GDM1 (cell line): ENCODE measurements at regions not wholly inside any gene's neighbourhood (a gene's known extent, or its start where the extent isn't known, plus 50 kb on each side); places are given as distances from the start of the nearest gene placed in this dataset.

ENCODE experiments used
- DNase-seq: peaks from one replicate; lab custom pipeline; 2025; lab: John Stamatoyannopoulos, UW

DNA sequence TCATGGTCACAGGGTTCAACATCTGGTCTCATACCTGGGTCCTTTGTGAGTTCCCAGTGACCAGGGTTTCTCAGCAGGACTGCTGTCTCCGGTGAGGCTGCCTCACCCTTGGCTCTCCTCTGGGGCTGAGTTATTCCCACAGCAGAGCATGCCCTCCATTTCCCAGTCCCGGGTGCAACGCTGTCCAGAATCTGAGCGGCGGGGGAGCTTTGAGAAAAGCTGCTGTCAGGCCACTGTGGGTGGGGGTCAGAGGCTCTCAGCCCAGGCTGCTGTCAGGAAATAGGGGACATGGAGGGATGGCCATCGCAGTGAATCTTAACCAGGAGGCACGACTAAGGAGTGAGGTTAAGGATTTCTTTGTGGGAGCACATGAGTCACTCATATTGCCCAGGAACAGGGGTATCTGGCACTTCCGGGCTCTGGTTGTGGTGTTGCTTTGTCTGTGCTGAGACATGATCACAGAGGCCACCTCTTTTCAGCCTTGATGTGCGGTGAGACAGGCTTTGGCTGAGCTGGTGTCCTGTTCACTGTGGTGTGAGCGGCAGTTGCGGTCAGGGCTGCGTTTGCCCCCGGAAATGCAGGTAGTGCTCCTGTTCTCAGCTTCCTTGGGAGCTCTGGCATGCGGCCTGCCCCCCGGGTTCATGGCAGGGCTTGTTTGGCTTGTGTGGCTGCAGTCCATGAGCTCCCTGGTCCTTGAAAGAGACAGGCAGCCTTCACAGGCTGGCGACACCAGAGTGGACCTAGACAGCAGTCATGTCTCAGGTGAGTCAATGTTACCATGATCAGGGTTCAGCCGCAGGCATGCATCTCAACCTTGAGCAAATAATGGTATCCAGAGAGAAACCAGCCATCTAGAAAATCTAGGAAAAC lies 310.7 kb upstream of the MYT1L start:
- DNase-seq = no peak

DNA sequence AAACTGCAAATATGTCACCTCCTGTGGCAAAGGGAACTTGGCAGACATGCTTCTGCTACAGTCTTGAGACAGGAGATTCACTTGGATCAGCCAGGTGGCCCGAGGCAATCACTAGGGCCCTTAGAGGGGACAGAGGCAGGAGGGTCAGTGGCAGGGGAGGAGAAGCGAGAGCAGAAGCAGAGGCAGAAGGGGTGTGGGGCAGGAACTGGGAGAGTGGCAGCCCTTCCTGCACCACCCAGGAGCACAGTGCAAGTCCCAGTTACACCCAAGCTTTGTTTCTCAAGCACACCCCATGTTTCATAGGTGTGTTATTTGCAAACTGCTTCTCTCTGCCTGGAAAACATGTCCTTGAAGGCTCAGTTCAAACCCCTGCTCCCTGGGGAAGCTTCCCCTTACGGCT lies 309.7 kb upstream of the MYT1L start:
- no peak for DNase-seq

DNA sequence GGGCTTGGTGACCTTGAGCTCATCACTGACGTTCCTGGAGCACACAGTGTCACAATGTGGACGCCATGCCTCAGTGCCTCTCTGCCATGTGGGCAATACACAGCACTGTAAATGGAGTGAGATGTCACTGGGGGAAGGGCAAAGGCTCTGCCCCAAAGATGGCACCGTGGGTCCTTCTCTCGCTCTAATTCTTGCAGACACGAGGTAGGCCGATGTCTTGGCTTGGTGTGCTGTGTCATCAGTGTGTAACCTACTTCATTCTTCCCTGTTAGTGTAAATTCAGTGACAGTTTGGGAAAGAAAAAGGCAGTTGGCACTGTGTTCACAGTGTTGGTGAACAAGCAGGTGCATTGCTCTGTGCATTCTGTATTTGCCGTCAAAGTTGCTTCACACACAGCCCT lies 309.3 kb upstream of the MYT1L start:
- DNase-seq = no peak

- DNase-seq = no peak
Measured at GRCh38 chr2:2639251-2640139, 308.4 kb upstream of the MYT1L start.

GRCh38 chr2:2638547-2639220 lies 307.6 kb upstream of the MYT1L start:
- no peak for DNase-seq

- DNase-seq = no peak
Measured at GRCh38 chr2:2636813-2637212, 305.7 kb upstream of the MYT1L start.

- DNase-seq = no peak
Measured at GRCh38 chr2:2635025-2635528, 304.0 kb upstream of the MYT1L start.

DNA sequence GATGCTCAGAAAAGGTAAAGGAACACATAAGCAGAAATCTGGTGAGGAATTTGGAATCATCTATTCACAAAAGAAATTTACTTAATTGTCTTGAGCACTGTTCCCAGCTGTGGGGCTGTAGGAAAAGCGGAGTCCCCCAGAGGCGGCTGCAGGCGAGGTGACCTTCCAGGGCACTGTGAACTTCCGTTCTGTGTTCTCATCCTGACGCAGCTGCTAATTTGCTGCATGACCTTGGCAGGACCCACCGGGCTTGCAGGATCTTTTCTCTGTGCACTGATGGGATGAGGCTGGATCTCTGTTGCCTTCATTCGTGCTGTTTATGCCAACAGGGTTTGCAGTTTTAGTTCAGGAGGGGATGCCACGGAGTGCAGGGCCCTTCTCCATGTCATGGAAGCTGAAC lies 301.9 kb upstream of the MYT1L start:
- no peak for DNase-seq

GRCh38 chr2:2623939-2624338 lies 292.9 kb upstream of the MYT1L start:
- DNase-seq = no peak

DNA sequence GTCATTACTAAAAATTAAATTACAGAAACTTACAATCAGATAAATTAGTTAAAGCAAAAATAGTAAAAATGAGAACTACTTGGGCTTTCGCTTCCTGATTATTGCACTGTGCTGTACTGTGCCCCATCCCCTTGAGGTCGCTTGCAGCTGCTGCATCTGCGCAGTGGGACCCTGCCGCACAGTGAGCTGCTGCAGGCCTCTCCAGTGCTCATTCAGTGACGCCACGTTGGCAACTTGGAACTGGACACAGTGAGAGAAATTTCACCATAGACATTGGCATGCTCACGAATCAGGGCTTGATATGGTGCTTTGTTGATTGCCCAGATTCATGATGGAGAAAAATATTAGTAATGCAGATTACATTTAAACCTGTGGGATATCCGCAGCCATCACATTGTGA lies 290.8 kb upstream of the MYT1L start:
- DNase-seq = no peak

DNA sequence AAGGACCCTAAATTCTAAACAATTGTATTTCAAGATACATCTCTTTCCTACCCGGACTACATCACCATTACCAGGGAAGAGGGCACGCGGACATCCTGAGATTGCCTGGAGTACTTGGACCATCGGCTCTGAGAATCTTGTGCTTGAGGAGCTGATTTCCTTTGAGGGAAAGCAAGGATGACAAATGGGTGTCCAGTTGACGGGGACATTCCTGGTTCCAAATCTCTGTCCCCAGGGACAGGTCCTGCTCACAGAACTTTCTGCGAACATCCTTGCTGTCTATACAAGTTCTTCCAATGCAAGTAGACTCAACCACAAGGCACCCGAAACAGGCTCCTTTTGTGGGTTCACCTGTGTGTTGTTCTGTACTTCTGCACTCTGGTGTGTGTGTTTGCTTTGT lies 289.5 kb upstream of the MYT1L start:
- no peak for DNase-seq

GRCh38 chr2:2619995-2620394 lies 288.9 kb upstream of the MYT1L start:
- no peak for DNase-seq

- DNase-seq = no peak
Measured at GRCh38 chr2:2614452-2614851, 283.4 kb upstream of the MYT1L start.

GRCh38 chr2:2613279-2614199 lies 282.5 kb upstream of the MYT1L start:
- no peak for DNase-seq

DNA sequence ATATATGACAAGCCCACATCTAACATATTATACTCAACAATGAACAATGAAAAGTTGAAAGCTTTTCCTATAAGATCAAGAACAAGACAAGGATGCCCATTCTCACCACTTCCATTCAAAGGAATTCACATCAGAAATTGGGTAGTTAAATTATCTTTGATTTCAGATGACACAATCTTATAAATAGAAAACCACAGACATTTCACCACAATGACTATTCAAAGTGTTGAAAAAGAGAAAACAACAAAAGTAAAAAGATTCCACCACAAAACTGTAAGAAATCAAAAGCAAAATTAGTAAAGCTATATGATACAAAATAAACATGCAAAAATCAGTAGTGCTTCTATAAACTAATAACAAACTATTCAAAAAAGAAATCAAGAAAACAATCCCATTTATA lies 279.7 kb upstream of the MYT1L start:
- no peak for DNase-seq

DNA sequence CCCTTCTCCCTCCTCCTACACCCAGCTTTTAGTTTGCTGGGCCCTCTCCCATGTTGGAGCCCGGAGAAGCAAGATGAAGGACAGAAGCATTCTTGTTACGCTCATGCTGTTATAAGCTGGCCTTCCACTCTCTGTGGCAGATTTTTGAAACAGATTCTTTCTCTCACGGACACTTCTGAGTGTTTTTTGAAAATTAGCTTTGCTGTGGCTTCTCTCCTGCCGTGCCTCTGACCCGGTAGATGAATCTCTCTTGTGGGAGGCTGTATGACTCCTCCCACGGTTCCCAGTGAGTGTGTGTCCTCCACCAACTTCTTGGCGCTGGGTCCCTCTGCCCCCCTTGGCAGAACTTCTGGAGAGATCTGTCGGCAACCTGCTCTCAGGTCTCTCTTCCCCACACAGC lies 269.3 kb upstream of the MYT1L start:
- no peak for DNase-seq

DNA sequence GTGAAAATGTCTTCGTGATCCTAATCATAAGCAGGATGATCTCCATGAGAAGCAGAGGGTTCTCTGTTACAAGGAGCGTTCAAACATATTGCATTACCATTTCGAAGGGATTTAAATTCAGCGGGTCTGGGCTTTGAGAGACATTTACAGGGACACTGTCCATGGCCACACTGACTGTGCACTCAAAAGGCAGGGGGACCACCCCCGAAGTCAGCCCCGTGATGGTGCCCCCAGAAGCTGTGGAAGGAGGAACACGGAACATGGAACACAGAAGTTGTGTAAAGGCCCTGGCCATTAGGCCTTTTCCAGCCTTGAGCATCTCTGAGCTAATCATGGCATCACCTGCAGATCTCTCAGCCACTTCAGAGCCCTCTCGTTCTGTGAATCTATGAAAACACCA lies 268.4 kb upstream of the MYT1L start:
- DNase-seq = no peak

- no peak for DNase-seq
Measured at GRCh38 chr2:2597712-2598111, 266.6 kb upstream of the MYT1L start.

GRCh38 chr2:2591542-2591940 lies 260.5 kb upstream of the MYT1L start:
- DNase-seq = no peak

- DNase-seq = no peak
Measured at GRCh38 chr2:2590841-2591541, 259.9 kb upstream of the MYT1L start.

DNA sequence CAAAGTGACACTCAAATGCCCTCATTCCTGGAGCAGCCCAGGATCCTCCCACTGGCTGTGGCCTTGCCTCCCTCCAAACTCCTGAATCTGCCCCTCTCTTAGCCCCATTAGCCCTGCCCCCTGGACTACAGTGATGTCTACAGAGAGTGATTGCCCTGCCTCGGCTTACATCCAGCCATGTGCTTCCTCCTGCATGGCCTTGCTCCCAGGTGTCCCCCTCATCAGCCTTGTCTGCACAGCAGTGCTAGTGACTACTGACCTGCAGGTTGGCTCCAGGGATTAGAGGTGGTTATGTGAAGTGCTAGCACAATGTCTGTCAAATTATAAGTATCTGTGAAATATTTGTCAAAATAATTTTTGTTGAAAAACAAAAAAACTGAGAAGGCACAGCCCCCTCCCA lies 259.1 kb upstream of the MYT1L start:
- no peak for DNase-seq
